GM19239 (cell line): ENCODE measurements at regions not wholly inside any gene's neighbourhood (a gene's known extent, or its start where the extent isn't known, plus 50 kb on each side); places are given as distances from the start of the nearest gene placed in this dataset.

Experiments
- DNase-seq: peaks from one replicate; pipeline ENCODE4 v3.0.0; 2011; ENCODE audit warnings: low spot score; ENCODE audit not compliant: insufficient read length
- FAIRE-seq: peaks from 2 replicates; lab custom pipeline; 2011; peaks lifted over from hg19 to GRCh38; lab: Jason Lieb, UNC

DNA sequence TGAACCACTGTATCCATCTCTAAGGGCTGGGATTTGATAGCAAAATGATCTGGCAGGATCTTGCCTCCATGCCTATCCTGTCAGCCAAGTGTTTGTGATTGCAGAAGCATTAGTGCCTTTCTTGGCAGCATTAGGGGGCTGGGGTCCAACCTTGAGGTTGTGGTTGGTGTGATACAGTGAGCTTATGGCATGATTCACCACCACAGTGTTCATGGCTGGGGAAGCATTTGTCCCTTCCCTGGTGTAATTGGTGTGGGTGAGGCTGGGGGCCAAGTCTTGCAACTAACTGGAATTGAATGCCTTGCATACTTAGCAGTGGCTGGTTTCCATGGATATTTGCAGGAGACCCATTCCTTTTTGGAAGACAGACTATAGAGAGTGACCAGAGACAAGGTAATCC is 271.0 kb upstream of the TBL1XR1 start:
- DNase-seq (no peak), FAIRE-seq (no peak)

DNA sequence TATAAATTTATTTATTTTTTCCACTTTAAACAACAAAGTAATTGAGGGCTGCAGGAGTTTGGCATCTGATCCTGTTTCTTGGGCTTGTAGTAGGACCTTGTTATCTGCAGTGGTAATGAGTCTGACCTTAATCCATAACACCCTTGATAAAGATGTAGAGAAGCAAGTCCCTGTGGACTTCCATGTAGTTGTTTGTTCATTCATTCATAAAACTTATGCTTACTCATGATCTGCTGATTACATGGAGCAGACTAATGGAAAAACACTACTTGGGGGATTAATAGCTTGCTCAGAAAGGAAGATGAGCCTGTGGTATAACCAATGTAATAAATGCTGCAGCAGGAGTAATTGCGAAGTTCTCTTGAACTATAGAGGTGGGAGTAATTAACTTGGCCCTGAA is 271.5 kb upstream of the TBL1XR1 start:
- no peak for FAIRE-seq
- no peak for DNase-seq

DNA sequence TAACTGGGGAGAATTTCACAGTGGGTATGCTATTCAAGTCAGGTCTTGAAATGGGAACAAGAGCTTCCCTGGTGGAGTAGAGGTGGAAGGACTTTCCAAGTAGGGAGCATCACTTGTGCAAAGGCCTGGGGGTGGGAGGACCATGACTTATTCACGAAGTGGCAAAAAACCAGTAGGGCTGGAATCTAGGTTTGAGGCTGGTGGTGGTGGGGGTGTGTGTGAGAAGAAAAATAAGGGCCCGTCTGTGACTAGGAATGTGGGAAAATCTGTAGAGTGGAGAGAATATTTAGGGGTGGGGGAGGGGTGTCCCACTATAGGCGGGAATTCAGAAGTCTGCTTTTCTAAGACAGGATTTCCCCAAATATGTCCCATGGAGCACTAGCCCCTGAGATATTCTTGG is 271.9 kb upstream of the TBL1XR1 start:
- DNase-seq (no peak), FAIRE-seq (no peak)

DNA sequence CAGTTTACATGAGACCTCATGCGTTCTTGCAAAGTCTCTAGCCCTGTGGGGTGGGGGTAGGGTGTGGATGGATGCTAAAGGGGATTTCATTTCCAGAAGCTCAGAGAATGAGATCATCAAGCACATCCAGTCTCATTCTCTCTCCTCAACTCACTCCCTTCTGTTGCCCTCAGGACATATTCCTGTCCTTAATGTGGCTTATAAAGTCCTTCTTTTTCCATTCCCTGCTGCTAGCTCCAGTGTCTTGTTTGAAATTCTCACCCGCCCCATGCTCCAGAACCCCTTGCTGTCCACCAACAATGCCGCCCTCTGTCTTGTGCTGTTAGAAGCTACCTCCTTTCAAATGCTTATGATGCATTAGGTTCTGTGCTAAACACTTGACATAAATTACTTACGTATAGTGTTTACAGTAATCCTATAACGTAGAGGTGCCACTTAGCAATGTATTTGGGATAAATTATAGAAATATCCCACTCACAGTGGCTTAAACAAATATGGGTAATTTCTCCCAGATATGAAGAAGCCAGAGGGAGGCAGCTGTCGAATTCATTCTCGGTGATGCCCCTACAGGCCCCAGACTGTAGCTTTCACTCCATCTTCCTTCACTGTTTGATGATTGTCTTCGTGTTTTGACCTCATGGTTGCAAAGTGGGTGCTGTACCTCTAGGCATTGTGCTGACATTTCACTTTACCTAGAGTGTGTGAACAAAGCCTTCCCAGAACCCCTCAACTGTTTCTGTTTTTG is 273.1 kb upstream of the TBL1XR1 start:
- DNase-seq: no peak
- no peak for FAIRE-seq

DNA sequence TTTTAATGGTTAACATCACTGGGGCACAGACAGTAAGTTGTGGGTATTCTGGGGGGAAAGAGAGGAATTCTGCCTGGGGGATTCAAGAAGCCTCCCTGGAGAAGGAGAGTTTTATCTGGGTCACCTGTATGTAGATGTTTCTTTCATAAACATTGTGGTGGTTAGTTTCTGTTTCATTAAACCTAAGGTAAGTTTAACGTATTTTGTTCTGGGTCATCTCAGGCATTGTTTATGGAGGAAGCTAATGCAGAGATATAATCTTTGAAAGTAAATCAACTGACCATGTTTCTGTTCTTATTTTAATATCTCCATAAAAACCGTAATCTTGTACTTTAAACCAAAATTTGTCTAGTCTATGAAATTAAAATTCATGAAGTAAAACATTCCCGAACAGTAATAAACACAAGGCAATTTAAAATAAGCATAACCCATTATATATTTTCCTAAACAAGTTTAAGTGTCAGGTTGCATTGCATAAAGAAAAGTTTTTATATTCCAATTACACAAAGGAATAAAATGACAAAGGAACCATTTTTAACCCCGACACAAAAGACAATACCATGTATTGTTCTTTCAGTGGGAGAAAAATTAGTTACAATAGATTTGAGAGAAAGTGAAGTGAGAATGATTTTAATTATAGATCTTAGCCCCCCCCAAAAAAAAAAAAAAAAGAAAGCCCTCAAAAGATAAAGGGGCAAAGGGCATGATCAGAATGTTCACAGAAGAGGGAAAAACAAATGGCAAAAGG is 274.6 kb upstream of the TBL1XR1 start:
- FAIRE-seq (no peak), DNase-seq (no peak)

DNA sequence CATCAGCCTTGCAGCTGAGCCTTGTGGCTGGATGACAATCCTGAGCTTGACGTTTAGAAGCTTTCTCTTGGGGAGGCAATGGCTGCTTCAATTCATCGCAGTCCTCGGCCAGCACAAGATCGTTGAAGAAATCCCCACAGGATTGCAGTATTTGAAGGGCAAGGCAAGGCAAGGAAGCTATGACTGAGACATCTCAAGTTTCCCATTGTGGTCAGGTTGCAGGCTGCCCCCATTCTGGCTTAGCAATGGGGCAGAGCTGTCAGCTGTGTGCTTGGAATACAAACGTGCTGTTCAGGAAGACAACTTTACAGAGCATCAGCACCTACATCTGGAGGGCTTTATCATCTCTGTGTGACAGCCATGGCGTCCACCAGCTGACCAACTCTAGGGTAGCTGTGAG is 275.9 kb upstream of the TBL1XR1 start:
- DNase-seq (no peak), FAIRE-seq (no peak)

DNA sequence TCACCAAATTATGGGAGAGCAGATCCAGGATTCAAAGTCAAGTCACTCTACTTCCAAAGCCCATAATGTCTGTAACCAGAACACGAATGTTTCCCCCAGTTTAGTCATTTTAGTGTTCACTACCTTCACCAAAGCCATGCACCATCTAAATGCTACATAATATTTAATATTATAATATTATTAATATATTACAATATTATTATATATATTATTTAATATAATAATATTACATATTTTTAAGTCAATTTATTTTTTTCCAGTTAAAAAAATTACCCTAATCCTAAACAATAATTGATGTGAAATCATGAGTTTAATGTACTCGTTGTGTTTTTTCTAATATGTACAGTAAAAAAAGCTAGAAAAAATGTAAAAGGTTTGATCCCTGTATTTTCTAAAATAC is 276.6 kb upstream of the TBL1XR1 start:
- DNase-seq: no peak
- FAIRE-seq: no peak

DNA sequence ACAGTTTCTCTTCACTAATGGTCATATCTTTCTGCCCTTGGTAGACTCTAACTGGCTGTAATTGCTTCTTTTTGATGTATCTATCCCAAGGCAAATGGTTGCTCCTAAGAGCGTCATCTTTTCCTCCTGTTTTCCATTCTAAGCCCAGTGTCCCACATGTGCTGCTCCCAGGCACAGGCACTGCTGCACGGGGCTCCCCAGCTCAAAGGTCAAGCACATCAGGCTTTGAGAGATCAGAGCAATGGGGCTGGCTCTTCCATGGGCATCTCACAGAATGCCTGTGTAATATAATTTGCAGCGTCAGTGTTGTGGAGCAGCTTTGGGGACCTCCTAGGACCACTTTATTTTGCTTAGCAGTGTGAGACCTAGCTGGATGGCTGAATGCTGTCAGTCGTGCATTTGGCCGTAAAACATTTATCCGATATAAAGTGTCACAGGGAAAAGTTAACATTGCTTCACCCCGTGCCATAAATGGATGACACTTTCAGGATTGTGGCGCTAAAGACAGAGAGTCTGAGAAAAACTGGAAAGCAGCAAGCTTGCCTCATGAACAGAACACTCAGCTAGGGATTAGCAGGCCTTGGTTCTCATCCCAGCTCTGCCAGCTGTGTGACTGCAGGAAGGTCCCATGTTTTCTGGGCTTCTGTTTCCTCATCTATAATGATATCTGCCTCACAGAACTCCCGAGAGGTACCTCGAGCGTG is 277.5 kb upstream of the TBL1XR1 start:
- DNase-seq: no peak
- no peak for FAIRE-seq

DNA sequence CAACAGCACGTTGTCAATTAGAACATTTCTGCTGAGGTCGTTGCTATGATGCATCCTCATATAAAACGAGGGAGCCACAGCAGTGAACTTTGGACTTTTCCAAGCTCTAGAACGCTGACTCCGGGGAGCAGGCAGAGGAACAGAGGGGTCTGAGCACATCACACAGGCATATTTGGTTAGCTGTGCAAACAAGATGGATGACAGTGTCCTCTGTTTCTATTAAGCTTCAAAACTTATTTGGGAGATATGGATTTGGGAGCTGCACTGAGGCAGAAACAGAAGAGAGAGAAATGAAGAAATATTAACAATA is 278.0 kb upstream of the TBL1XR1 start:
- FAIRE-seq (no peak), DNase-seq (no peak)

DNA sequence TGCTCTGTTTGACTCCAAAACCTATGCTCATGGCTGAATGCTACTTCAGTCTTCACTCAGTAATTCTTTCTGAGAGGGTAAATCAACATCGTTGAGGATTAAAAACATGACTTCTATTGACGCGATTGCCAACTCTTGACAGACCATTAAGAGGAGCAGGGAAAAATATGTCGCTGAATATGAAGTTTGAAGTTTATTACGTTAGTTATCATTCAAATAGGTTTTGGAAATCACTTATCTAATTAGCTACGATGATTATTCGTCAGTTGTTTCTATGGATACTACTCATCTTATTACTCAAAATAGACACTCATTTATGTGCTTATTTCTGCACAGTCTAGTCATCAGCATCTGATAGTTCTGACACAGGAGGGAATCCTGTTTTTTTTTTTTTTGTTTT is 279.2 kb upstream of the TBL1XR1 start:
- DNase-seq: no peak
- FAIRE-seq: no peak

DNA sequence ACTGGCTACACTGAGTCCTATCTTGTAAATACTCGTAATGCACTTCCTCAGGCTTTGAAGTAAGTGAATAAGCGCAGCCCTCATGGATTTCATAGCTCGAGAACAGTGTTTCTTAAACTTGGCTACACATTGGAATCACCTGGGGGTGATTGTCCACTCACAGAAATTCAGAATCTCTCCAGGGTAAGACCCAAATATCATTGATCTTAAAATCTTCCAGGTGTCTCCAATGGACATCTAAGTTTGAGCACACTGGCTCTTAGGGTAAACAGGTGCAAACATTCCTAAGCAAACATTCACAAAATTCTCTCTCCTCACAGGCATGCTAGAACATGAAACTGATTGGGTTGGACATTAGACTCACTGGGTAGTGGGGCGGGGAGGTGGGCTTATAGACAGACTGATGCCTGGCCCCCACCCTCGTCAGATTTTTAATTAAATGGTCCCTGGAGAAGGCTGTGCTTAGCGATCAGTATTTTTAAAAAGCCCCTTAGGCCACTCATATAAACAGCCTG is 279.7 kb upstream of the TBL1XR1 start:
- no peak for FAIRE-seq
- DNase-seq: no peak

DNA sequence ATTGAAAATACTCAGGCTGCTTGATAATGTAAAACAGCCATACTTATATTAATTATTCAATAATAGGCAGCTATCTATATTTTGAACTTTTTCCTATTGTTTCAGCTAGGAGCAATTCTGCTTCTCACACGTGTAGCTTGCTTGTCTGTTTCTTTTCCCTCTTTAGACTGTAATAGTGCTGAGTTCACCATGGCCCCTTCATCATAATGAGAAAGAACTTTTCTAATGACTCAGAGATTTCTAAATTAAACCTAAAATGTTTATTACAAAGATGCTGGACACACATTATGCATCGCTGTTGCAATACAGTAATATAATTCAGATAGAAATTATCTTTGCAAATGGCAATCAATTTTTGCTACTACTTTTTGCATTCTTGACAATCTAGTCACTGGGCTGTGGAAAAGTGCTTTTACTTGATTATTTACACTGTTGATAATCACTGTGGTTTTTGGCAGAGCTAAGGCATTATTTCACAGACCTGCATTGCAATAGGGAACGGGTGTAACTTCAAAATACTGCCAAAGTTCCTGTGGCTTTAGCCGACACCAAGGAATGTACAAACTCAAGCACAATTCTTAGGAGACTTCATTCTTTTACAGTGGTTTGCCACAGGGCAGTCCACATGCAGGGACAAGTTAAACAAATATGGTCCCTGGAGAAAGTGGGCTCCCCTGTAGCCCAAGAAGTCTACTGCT is 281.0 kb upstream of the TBL1XR1 start:
- FAIRE-seq (no peak), DNase-seq (no peak)

DNA sequence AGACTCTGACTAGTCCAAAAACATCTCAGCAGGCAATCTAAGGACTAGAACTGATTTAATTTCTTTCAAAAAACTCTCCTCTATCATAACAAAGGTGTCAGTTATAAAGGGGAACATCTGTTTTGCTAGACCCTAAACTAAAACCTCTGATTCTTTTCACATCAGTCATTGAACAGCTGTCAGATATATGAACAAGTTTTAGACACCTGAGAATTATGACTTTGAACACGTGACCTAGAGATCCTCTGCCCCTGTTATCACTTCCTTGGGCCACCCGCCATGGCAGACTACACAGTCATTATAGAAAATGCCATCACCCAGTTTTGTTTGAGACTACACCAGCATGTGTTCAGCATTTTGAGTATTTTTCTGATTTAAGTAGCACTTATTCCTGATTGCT is 282.3 kb upstream of the TBL1XR1 start:
- FAIRE-seq (no peak), DNase-seq (no peak)

DNA sequence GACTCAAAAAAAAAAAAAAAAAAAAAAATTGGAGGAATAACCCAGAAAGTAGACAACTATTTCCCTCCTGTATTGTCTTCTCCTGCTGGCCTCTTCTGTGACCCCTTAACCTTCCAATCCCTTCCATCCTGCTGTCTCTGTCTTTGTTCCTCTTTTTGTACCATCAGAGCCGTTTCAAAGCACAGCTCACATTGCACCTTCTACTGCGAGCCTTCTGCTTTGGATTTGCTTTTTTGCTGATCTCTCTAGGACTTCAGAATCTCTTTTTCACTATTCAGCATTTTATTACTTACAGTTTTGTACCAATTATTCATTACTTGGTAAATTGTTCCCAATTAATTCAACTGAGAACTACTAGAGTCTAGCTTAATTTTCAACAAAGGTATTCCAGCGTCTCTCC is 284.0 kb upstream of the TBL1XR1 start:
- FAIRE-seq: no peak
- DNase-seq: no peak

DNA sequence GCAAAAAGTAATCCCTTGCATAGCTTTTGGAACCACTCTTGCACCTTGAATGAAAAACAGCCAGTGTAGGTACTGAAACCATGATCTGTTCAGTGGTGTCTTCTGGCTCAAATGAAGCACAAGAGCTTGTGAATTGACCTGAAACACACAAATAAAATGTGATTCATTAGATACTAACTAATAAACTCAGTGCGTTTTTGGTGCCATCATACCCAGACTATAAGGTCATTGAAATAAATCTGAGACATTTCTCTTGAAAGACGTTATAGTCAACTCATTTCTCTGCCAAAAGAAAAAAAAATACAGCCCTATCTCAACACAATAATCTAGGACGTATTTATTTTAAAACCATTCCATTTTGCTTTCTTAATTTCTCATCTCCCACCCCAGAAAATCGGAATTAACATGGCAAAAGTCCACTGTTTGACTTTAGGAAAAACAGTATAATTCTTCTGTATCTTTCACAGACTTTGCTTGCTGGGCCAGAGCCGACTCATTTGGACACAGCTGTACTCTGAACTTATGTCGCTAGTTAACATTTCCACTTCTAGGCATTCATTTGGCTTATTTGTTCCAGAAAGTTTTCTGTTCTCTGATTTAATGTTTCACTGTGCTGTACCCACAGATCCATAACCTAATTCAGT is 284.9 kb upstream of the TBL1XR1 start:
- DNase-seq (no peak), FAIRE-seq (no peak)

DNA sequence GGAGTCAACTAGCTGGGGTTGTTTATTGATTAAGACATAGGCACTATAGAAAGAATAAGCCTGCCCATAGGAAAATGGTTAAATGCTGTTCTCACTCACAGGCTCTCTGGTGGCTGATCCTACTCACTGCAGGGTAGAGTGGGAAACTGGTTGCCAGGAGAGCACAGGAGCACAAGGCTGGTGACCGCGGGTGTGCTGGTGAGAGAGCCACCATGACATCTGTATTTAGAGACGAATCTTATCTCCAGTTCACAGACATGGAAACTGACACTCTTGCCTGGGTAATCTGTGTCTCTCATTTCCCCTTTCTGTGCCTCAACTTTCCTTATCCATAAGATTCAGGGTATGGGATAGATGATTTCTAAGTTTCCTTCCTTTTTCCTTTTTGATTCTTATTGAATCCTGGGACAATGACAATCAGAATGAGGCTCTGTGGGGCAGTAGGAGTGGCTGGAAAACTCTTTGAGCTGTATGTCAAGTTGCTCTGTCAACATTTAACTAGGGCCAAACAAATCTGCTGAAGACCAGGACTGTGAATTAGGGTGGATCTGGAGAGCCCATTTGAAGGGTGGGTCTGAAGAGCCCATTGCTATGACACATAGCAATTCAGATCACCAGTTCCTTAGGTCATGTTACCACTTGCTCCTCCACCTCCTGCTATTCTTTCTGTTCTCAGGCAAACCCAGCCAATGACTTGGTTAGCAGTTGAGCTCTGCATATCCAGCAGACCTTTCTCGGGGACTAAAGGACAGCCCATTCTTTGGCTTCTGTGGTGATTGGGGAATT is 286.1 kb upstream of the TBL1XR1 start:
- no peak for FAIRE-seq
- DNase-seq: no peak

DNA sequence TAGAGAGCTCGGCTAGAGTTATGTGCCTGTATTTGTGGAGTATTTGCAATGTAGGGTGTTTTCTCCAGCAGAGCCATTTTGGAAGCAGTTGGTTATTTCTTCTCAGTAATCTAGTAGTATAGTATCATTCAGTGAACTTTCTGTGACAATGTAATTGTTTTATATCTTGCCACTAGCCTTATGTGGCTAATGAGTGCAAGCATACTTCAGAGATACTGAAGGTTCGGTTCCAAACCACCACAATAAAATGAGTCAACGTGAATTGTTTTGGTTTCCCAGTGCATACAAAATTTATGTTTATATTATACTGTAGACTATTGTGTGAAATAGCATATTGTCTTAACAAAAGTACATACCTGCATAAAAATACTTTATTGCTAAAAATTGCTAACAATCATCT is 286.9 kb upstream of the TBL1XR1 start:
- no peak for DNase-seq
- FAIRE-seq: no peak

DNA sequence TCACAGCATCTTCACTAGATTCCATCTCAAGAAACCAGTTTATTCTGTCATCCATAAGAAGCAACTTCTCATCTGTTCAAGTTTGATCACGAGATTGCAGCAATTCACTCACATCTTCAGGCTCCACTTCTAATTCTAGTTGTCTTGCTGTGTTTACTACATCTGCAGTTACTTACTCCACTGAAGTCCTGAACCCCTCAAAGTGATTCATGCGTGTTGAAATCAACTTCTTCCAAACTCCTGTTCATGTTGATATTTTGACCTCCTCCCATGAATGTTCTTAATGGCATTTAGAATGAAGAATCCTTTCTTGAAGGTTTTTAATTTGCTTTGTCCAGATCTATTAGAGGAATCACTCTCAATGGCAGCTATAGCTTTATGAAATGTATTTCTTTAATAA is 287.6 kb upstream of the TBL1XR1 start:
- no peak for DNase-seq
- no peak for FAIRE-seq

DNA sequence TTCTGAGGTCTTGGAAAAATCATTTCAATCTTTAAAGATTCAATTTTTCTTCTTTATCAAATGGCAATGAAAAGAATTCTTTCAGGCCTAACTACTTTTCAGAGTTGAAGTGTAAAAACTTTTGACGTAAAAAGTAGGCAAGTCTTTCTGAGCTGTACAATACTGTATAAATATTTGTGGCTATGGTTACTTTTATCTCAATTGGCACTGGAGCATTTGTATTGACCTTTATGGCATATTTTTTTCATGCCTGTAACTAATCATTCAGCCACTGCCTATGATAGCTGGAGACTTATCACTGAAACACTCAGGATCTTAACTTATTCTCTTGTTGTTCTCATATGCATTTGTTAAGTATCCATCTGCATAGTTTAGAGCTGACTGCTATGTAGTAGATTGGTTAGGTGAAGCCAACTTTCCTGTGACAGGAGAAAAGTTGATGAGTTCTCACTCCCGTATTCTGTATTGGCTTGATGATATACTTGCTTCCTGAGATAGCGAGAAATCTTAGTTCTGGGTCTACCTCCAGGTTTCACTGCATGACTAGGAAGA is 290.4 kb upstream of the TBL1XR1 start:
- FAIRE-seq: peak; percentile 42

More for the DNA sequence above, 290.4 kb upstream of the TBL1XR1 start:
- DNase-seq: no peak
